CD4-positive, CD25-positive, alpha-beta regulatory T cell (primary cell): ENCODE measurements at regions not wholly inside any gene's neighbourhood (a gene's known extent, or its start where the extent isn't known, plus 50 kb on each side); places are given as distances from the start of the nearest gene placed in this dataset.

ENCODE experiments used
- ATAC-seq, 2 donors: fragments of 150-1000 bp; cut with Tn5 transposase; one replicate each; pipeline ENCODE4 v1.10.0; 2021; ENCODE audit warnings: low read depth in 2 of 2, moderate number of reproducible peaks in 2 of 2, moderate library complexity in 1 of 2
- DNase-seq, 3 donors: peaks; one replicate each; pipeline versions ENCODE4 v3.0.0 to v3.0.0-alpha.2; 2012 to 2022; ENCODE audit warnings: mixed read lengths in 1 of 3
- H3K27ac ChIP-seq: one replicate; pipeline ENCODE4 v1.7.0; 2013; ENCODE audit warnings: mild to moderate bottlenecking, low read length; ENCODE audit not compliant: insufficient read depth, poor library complexity, severe bottlenecking
- H3K27me3 ChIP-seq: one replicate; pipeline ENCODE4 v1.7.0; 2013; ENCODE audit warnings: low read length; ENCODE audit not compliant: control insufficient read depth, insufficient read depth
- H3K36me3 ChIP-seq: one replicate; pipeline ENCODE4 v1.7.0; 2013; ENCODE audit warnings: mild to moderate bottlenecking, low read length, moderate library complexity; ENCODE audit not compliant: control insufficient read depth, insufficient read depth
- H3K4me1 ChIP-seq: 2 replicates; pipeline ENCODE4 v1.7.0; 2013; ENCODE audit warnings: mild to moderate bottlenecking, low read length; ENCODE audit not compliant: insufficient read depth, control insufficient read depth, poor library complexity, severe bottlenecking
- H3K4me3 ChIP-seq: one replicate; pipeline ENCODE4 v1.7.0; 2013; ENCODE audit warnings: low read depth, mild to moderate bottlenecking, low read length, moderate library complexity
- H3K9me3 ChIP-seq, 2 experiments: 1 replicate in 1 of 2; 2 replicates in 1 of 2; pipeline ENCODE4 v1.7.0; 2013; ENCODE audit warnings: low read length in 2 of 2, mild to moderate bottlenecking in 1 of 2, moderate library complexity in 1 of 2; ENCODE audit not compliant: control insufficient read depth in 2 of 2
- H3K27ac Mint-ChIP-seq, 3 donors: one replicate each; pipeline ENCODE4 v1.8.0; 2020 to 2022; ENCODE audit warnings: mild to moderate bottlenecking in 3 of 3, mixed read lengths in 3 of 3, moderate library complexity in 2 of 3
- H3K27me3 Mint-ChIP-seq: one replicate; pipeline ENCODE4 v1.8.0; 2022; ENCODE audit warnings: mild to moderate bottlenecking, mixed read lengths
- H3K36me3 Mint-ChIP-seq: one replicate; pipeline ENCODE4 v1.8.0; 2020; ENCODE audit warnings: mixed read lengths
- H3K4me1 Mint-ChIP-seq, 4 donors: one replicate each; pipeline ENCODE4 v1.8.0; 2020 to 2022; ENCODE audit warnings: mixed read lengths in 4 of 4, mild to moderate bottlenecking in 1 of 4
- H3K4me3 Mint-ChIP-seq, 4 donors: one replicate each; pipeline ENCODE4 v1.8.0; 2020 to 2022; ENCODE audit warnings: mild to moderate bottlenecking in 4 of 4, mixed read lengths in 4 of 4, moderate library complexity in 3 of 4
- H3K9me3 Mint-ChIP-seq, 7 donors: one replicate each; pipeline ENCODE4 v1.8.0; 2020 to 2022; ENCODE audit warnings: mixed read lengths in 7 of 7, mild to moderate bottlenecking in 3 of 7, moderate library complexity in 2 of 7

DNA sequence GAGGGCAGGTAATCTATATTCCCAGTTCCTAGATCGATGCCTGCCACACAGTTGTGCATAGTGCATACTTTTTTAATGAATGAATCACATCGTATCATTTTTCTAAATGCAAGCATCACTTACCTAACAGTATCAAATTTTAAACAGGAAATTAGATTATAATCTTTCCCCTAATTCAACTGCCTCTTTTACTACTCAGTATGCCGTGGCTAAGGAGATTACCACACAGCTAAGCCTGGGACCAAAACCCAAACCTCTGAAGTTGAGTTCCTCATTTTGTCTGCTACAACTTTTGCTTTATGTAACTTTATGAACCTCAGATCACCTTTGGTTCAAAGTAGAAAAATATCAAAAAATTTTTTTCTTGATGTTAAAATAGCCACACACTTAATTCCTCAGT is 53.2 kb upstream of the FNDC3B start:
- no peak overlapping the region for H3K27ac Mint-ChIP-seq
- H3K9me3 Mint-ChIP-seq = no peaks in the 10 kb centered on the region
- Histone ChIP-seq H3K4me1 (no peaks in the 10 kb centered on the region), H3K9me3 (no peaks in the 10 kb centered on the region), H3K4me3 (no peak overlapping the region), H3K27me3 (peaks cover 3% of the 10 kb centered on the region), H3K27ac (no peak overlapping the region), H3K36me3 (no peaks in the 10 kb centered on the region)
- no peak for DNase-seq
- no peaks in the 10 kb centered on the region for H3K36me3 Mint-ChIP-seq
- no peak for ATAC-seq
- no peaks in the 10 kb centered on the region for H3K27me3 Mint-ChIP-seq
- H3K4me1 Mint-ChIP-seq = peaks cover 0 to 3% (median 1%) of the 10 kb centered on the region in 4 donors
- no peak overlapping the region for H3K4me3 Mint-ChIP-seq

DNA sequence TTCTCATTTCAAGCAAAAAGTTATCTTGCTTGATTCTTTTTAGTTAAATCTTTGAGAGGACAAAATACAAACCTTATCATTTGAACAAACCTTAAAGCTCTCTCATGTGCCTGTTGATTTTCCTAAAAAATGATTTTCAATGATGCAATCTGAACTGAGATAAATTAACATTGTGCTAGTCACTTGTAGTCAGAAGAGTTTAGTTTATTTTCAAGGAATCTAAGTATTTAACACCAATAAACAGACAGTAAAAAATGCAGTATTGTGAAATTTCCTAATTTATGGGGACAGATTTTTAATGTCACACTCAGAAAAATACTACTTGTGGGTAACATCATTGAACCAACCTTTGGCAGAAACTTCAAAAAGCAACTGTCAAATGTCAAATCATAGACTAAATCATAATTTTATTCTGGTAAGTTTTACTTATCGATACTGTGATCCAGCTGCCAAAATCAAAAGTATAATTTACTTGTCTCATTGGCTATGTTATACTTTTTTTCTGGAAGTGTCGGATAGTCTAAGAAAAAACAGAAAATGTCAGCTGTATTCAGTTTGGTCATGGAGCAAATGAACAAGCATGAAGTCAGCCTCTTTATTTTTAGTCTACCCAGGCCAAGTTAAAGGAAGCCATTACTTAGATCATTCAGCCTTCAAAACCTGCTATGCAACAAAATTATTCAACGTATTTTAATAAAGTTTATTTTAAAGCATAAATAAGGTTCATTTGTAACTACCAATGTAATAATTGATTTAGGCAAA is 52.4 kb upstream of the FNDC3B start:
- no peaks in the 10 kb centered on the region for H3K36me3 Mint-ChIP-seq
- ATAC-seq = no peak
- Histone ChIP-seq H3K9me3 (no peaks in the 10 kb centered on the region), H3K4me1 (no peaks in the 10 kb centered on the region), H3K36me3 (no peaks in the 10 kb centered on the region), H3K27ac (no peak overlapping the region), H3K27me3 (peaks cover 3% of the 10 kb centered on the region), H3K4me3 (no peak overlapping the region)
- peaks cover 0 to 3% (median 1%) of the 10 kb centered on the region in 4 donors for H3K4me1 Mint-ChIP-seq
- H3K9me3 Mint-ChIP-seq = no peaks in the 10 kb centered on the region
- H3K27ac Mint-ChIP-seq = no peak overlapping the region
- DNase-seq = no peak
- no peaks in the 10 kb centered on the region for H3K27me3 Mint-ChIP-seq
- no peak overlapping the region for H3K4me3 Mint-ChIP-seq
